Heart left ventricle (tissue), 13 donors: ENCODE measurements at regions not wholly inside any gene's neighbourhood (a gene's known extent, or its start where the extent isn't known, plus 50 kb on each side); places are given as distances from the start of the nearest gene placed in this dataset.

ENCODE experiments used
- POLR2A ChIP-seq, 2 donors: fragments of 450-650 bp; IDR thresholded peaks; one replicate each; pipeline ENCODE4 v1.6.1; 2017; ENCODE audit warnings: antibody characterized with exemption in 2 of 2, mild to moderate bottlenecking in 2 of 2, moderate library complexity in 2 of 2
- TF ChIP-seq, protein P1 (sequence below), 12 donors: fragments of 200-600 bp; sonication (generic) in 4 of 12; IDR thresholded peaks; one replicate each; pipeline versions ENCODE4 v1.5.0 to v1.8.0; 2018 to 2022; ENCODE audit warnings: antibody characterized with exemption in 12 of 12, mild to moderate bottlenecking in 5 of 12
- donor health status: ischemic (EF 13 %, LVEDD 7.1; RV severe dilation, severe dysfunction).
- donor health status: DM: no; HTN: yes; CAD: no.
- donor health status: DM: no; HTN: no; CAD: no.
- donor health status: ischemic (EF 25% LVEDD 6.9; RV normal size, moderate dysfunction).
- donor health status: ischemic (EF 25% LVEDD 5.7; RV mildly dilated, moderate dysfunction).
- donor health status: ischemic (EF 35%, LVEDD 5.7; RV mildly dilated, moderate dysfunction).
- donor health status: nonischemic (EF 11% LVEDD 7.7; RV severe dilation, severe dysfunction).
- donor health status: DM: yes; HTN: yes; CAD: no.
- donor health status: PGD.
- donor health status: ischemic (EF 29% LVEDD 5.4; RV normal size, mild dysfunction).
- donor health status: nonischemic (EF 23%, LVEDD 6.1; RV moderate dilation, normal function).

DNA sequence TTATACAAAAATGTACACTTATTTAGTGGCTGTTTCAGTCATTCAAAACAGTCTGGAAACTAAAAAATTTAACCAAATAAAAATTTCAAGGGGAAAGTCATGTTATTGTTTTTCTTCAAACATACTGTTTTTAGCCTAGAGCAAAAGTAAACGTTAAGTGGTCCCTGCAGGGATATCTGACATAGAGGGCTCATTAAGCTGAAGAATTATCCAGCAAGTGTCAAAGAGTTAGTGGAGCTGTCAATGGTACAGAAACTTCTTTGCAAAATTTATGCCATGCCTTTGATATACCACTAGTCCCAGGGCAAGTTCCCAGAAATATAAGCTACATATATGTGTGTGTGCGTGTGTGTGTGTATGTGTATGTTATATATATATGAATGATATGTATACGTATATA lies 894.2 kb downstream of the KCNJ2 start:
- no peak for TF ChIP-seq POLR2A (IDR thresholded peaks at IDR 0.05)
- TF ChIP-seq, protein P1, sequence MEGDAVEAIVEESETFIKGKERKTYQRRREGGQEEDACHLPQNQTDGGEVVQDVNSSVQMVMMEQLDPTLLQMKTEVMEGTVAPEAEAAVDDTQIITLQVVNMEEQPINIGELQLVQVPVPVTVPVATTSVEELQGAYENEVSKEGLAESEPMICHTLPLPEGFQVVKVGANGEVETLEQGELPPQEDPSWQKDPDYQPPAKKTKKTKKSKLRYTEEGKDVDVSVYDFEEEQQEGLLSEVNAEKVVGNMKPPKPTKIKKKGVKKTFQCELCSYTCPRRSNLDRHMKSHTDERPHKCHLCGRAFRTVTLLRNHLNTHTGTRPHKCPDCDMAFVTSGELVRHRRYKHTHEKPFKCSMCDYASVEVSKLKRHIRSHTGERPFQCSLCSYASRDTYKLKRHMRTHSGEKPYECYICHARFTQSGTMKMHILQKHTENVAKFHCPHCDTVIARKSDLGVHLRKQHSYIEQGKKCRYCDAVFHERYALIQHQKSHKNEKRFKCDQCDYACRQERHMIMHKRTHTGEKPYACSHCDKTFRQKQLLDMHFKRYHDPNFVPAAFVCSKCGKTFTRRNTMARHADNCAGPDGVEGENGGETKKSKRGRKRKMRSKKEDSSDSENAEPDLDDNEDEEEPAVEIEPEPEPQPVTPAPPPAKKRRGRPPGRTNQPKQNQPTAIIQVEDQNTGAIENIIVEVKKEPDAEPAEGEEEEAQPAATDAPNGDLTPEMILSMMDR (IDR thresholded peaks at IDR 0.05) = no peak
